ACHN (cell line): ENCODE measurements at regions not wholly inside any gene's neighbourhood (a gene's known extent, or its start where the extent isn't known, plus 50 kb on each side); places are given as distances from the start of the nearest gene placed in this dataset.
"Not testable (repeated sequence)": the region's sequence is repeated elsewhere in the genome, so short reads cannot be mapped to it uniquely, and the experiment has no call there.

ENCODE experiments used
- DNase-seq: peaks from one replicate; pipeline ENCODE4 v3.0.0-alpha.2; 2015
- in situ Hi-C: cut with HindIII; loops from 2 replicates; pipeline ENCODE4 v1.10.0; 2017; ENCODE audit warnings: low sequenced_read_pairs, low pct_ligation_motif_present, low pct_unique_long_range_greater_than_20kb

GRCh38 chr2:122075381-122075780, 319.9 kb downstream of the TSN start:
- in situ Hi-C loops, result no loop called here
- no peak for DNase-seq

GRCh38 chr2:122077114-122077513, 321.7 kb downstream of the TSN start:
- in situ Hi-C loops, result no loop called here
- no peak for DNase-seq

- in situ Hi-C loops, result no loop called here
- DNase-seq, result no peak
Measured at GRCh38 chr2:122077771-122078170, 322.3 kb downstream of the TSN start.

GRCh38 chr2:122078451-122078850, 323.0 kb downstream of the TSN start:
- in situ Hi-C loops, result no loop called here
- no peak for DNase-seq

- in situ Hi-C loops, result no loop called here
- DNase-seq, result no peak
Measured at GRCh38 chr2:122079844-122080243, 324.4 kb downstream of the TSN start.

- no peak for DNase-seq
- in situ Hi-C loops, result no loop called here
Measured at GRCh38 chr2:122080316-122080715, 324.9 kb downstream of the TSN start.

GRCh38 chr2:122080871-122081270, 325.4 kb downstream of the TSN start:
- in situ Hi-C loops, result no loop called here
- DNase-seq, result no peak

- DNase-seq, result no peak
- in situ Hi-C loops, result no loop called here
Measured at GRCh38 chr2:122081751-122082150, 326.3 kb downstream of the TSN start.

- in situ Hi-C loops, result no loop called here
- DNase-seq, result no peak
Measured at GRCh38 chr2:122083256-122084048, 328.0 kb downstream of the TSN start.

GRCh38 chr2:122085672-122086071, 330.2 kb downstream of the TSN start:
- in situ Hi-C loops, DNase-seq: not testable (repeated sequence)

GRCh38 chr2:122094557-122094956, 339.1 kb downstream of the TSN start:
- in situ Hi-C loops, result no loop called here
- DNase-seq, result no peak

GRCh38 chr2:122096761-122097160, 341.3 kb downstream of the TSN start:
- in situ Hi-C loops, result no loop called here
- DNase-seq, result no peak

GRCh38 chr2:122098306-122098705, 342.9 kb downstream of the TSN start:
- in situ Hi-C loops, result no loop called here
- no peak for DNase-seq

- DNase-seq, result no peak
- in situ Hi-C loops, result no loop called here
Measured at GRCh38 chr2:122100346-122100745, 344.9 kb downstream of the TSN start.

- in situ Hi-C loops, result no loop called here
- no peak for DNase-seq
Measured at GRCh38 chr2:122100756-122101155, 345.3 kb downstream of the TSN start.

GRCh38 chr2:122101319-122101718, 345.9 kb downstream of the TSN start:
- DNase-seq, result no peak

GRCh38 chr2:122105171-122105876, 349.9 kb downstream of the TSN start:
- in situ Hi-C loops, result no loop called here
- DNase-seq, result no peak

More at GRCh38 chr2:122101319-122101718, 345.9 kb downstream of the TSN start:
- in situ Hi-C loops, result no loop called here

GRCh38 chr2:122105877-122106206, 350.4 kb downstream of the TSN start:
- in situ Hi-C loops, result no loop called here

GRCh38 chr2:122108186-122108585, 352.7 kb downstream of the TSN start:
- DNase-seq, result no peak
- in situ Hi-C loops, result no loop called here

More at GRCh38 chr2:122105877-122106206, 350.4 kb downstream of the TSN start:
- DNase-seq, result no peak
